ENCODE measurements at regions not wholly inside any gene's neighbourhood (a gene's known extent, or its start where the extent isn't known, plus 50 kb on each side); places are given as distances from the start of the nearest gene placed in this dataset.

- Histone ChIP-seq H3K4ac (replicated peaks; ENCODE audit: insufficient read length, low read depth, low read length) (no peak overlapping the region), H3K56ac (replicated peaks; ENCODE audit: insufficient read length, low read depth, low read length) (no peak overlapping the region), H3K9ac (replicated peaks in 1 of 4; ENCODE audit: extremely low read depth in 1 of 4, low read depth in 3 of 4, low read length in 3 of 4) (no peak overlapping the region), H2BK120ac (replicated peaks; ENCODE audit: low read depth, low read length) (peak overlapping the region; percentile 75), H3K4me2 (ENCODE audit: insufficient read depth in 1 of 2, low read depth in 2 of 2, low read length in 2 of 2) (peak overlapping the region; percentile 32 to 74), H4K91ac (replicated peaks; ENCODE audit: insufficient read length, low read length) (peak overlapping the region; percentile 36), H3K18ac (ENCODE audit: extremely low read depth, low read length) (no peak overlapping the region; the same call in 1 of the 2 replicates), H2BK15ac (ENCODE audit: low read length) (no peak overlapping the region), H4K8ac (ENCODE audit: extremely low read depth, insufficient read depth, low read length) (no peak overlapping the region), H3K27ac (ENCODE audit: low read depth, low read length) (peak overlapping the region; percentile 34; the same call in 1 of the 2 replicates), H2AFZ (ENCODE audit: low read length) (no peak overlapping the region), H3K4me1 (replicated peaks in 1 of 4; ENCODE audit: control insufficient read depth in 3 of 4, insufficient read depth in 4 of 4, low read length in 3 of 4) (peaks cover 1 to 17% (median 12%) of the 10 kb centered on the region in 4 experiments; a peak in 6 of 7 replicates), H3K79me1 (ENCODE audit: low read depth, low read length) (no peaks in the 10 kb centered on the region), H3K23me2 (ENCODE audit: low read depth, low read length) (no peaks in the 10 kb centered on the region), H3K23ac (ENCODE audit: insufficient read length) (no peak overlapping the region), H2BK12ac (ENCODE audit: low read depth, low read length) (no peak overlapping the region), H3K27me3 (replicated peaks in 1 of 4; ENCODE audit: control insufficient read depth in 3 of 4, extremely low read depth in 1 of 4, insufficient read depth in 3 of 4, low read length in 3 of 4) (no peaks in the 10 kb centered on the region), H2AK5ac (ENCODE audit: low read depth, low read length) (no peak overlapping the region), H2BK5ac (ENCODE audit: low read depth, low read length) (peak overlapping the region; percentile 47; the same call in 1 of the 2 replicates), H2BK20ac (ENCODE audit: low read length) (peak overlapping the region; percentile 72; the same call in 1 of the 2 replicates), H3K36me3 (ENCODE audit: control insufficient read depth in 2 of 4, insufficient read depth in 4 of 4, low read length in 3 of 4) (0 out of 8 replicates have a peak, but pooled peaks cover 0 to 2% (median 0%) of the 10 kb centered on the region in 4 experiments), H3K4me3 (ENCODE audit: extremely low read depth in 1 of 4, insufficient read depth in 2 of 4, low read depth in 3 of 4, low read length in 4 of 4) (peak overlapping the region in 1 of 4 experiments; percentile 39; a peak in 2 of 8 replicates), H3K9me3 (ENCODE audit: insufficient read depth in 2 of 2, low read depth in 1 of 2, low read length in 1 of 2) (peaks cover 3 to 7% of the 10 kb centered on the region in 2 experiments; a peak in 1 of 4 replicates), H3K14ac (ENCODE audit: insufficient read length) (no peak overlapping the region), H4K5ac (ENCODE audit: insufficient read length, low read depth, low read length) (peak overlapping the region; percentile 12), H3K79me2 (ENCODE audit: control insufficient read depth in 1 of 2, insufficient read depth in 2 of 2, low read length in 2 of 2) (no peaks in the 10 kb centered on the region), H4K20me1 (replicated peaks in 1 of 2; ENCODE audit: control insufficient read depth in 1 of 2, insufficient read depth in 2 of 2, low read length in 2 of 2) (no peaks in the 10 kb centered on the region)
- peak; percentile 35 for TF ChIP-seq ASH2L (IDR thresholded peaks at IDR 0.05; ENCODE audit: low read length)
- TF ChIP-seq SIN3A (conservative IDR thresholded peaks at IDR 0.05 in 1 of 2, IDR thresholded peaks at IDR 0.05 in 1 of 2; ENCODE audit: low read depth in 1 of 2, low read length in 2 of 2) = no peak
- no peak for TF ChIP-seq CTBP2 (IDR thresholded peaks at IDR 0.05; ENCODE audit: borderline replicate concordance, insufficient read depth, insufficient read length, low read length)
- no peak for FAIRE-seq
- 31% methylated on average over 5 of the region's 5 CpGs; no CpG with 5 or more reads in 1 of the 2 experiments for WGBS, 2 experiments (ENCODE audit: extremely low coverage in 1 of 2, insufficient coverage in 1 of 2, insufficient read length in 1 of 2, insufficient replicate concordance in 2 of 2, low coverage in 1 of 2, low lambda C conversion rate in 2 of 2, missing lambda C conversion rate in 1 of 2)
- ChIA-PET CTCF (ENCODE audit: partially characterized antibody) (interaction anchor here (0.7 to 2.6 kb wide), 3 partner anchors 16 to 64 kb away, joined by 3 to 9 read pairs (median 3); no protein-coding TSS in a partner anchor), POLR2A (ENCODE audit: partially characterized antibody) (interaction anchor here (0.9 kb wide), 1 partner anchor 145 kb away, joined by 3 read pairs; no protein-coding TSS in a partner anchor)
- DNase-seq (ENCODE audit: low read depth in 1 of 2, low spot score in 2 of 2) = no peak
These were observed 760.4 kb downstream of the TSN start for GRCh38 chr2:122515731-122516290.
